ENCODE measurements at regions not wholly inside any gene's neighbourhood (a gene's known extent, or its start where the extent isn't known, plus 50 kb on each side); places are given as distances from the start of the nearest gene placed in this dataset.

- H3K4me3 ChIP-seq (ENCODE audit: low read depth, low read length), result no peak overlapping the region
- no peak overlapping the region for H3K27ac ChIP-seq (ENCODE audit: extremely low read depth, low read depth, low read length)
- H3K4me1 ChIP-seq (ENCODE audit: control insufficient read depth, insufficient read depth, low read length), result no peaks in the 10 kb centered on the region
- CTCF ChIA-PET, result no interaction called here
- H3K9me3 ChIP-seq (ENCODE audit: control insufficient read depth, insufficient read depth, low read depth, low read length), result no peaks in the 10 kb centered on the region
- no peak for TF ChIP-seq ZNF658 (tag by site-specific recombination; IDR thresholded peaks at IDR 0.05)
- no peak for TF ChIP-seq ZNF660 (tag by site-specific recombination; IDR thresholded peaks at IDR 0.05)
- no peak for TF ChIP-seq ZSCAN16 (tag by site-specific recombination; IDR thresholded peaks at IDR 0.05)
- no peak for TF ChIP-seq ZNF266 (tag by site-specific recombination; IDR thresholded peaks at IDR 0.05; ENCODE audit: low read depth)
- TF ChIP-seq KLF8 (tag by site-specific recombination; IDR thresholded peaks at IDR 0.05), result no peak
- TF ChIP-seq, protein P1, sequence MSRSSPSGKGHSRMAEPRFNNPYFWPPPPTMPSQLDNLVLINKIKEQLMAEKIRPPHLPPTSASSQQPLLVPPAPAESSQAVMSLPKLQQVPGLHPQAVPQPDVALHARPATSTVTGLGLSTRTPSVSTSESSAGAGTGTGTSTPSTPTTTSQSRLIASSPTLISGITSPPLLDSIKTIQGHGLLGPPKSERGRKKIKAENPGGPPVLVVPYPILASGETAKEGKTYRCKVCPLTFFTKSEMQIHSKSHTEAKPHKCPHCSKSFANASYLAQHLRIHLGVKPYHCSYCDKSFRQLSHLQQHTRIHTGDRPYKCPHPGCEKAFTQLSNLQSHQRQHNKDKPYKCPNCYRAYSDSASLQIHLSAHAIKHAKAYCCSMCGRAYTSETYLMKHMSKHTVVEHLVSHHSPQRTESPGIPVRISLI (tag by site-specific recombination; IDR thresholded peaks at IDR 0.05), result no peak
- TF ChIP-seq ZNF138 (tag by site-specific recombination; IDR thresholded peaks at IDR 0.05; ENCODE audit: borderline replicate concordance), result no peak
- TF ChIP-seq WT1 (tag by site-specific recombination; IDR thresholded peaks at IDR 0.05), result no peak
- TF ChIP-seq ZNF600 (tag by site-specific recombination; IDR thresholded peaks at IDR 0.05), result no peak
- no peak for TF ChIP-seq ZNF473 (tag by site-specific recombination; IDR thresholded peaks at IDR 0.05)
- no peak for TF ChIP-seq GLI2 (tag by site-specific recombination; IDR thresholded peaks at IDR 0.05; ENCODE audit: borderline replicate concordance, low read depth)
- TF ChIP-seq ZNF518A (tag by site-specific recombination; conservative IDR thresholded peaks at IDR 0.05; ENCODE audit: low read depth), result no peak
- TF ChIP-seq ZNF184 (tag by site-specific recombination; IDR thresholded peaks at IDR 0.05), result no peak
- TF ChIP-seq OSR2 (tag by site-specific recombination; IDR thresholded peaks at IDR 0.05), result no peak
- TF ChIP-seq ZNF391 (tag by site-specific recombination; IDR thresholded peaks at IDR 0.05; ENCODE audit: borderline replicate concordance, low read depth), result no peak
- no peak for TF ChIP-seq ZXDB (tag by site-specific recombination; IDR thresholded peaks at IDR 0.05)
- TF ChIP-seq ZNF10 (tag by site-specific recombination; IDR thresholded peaks at IDR 0.05), result no peak
- no peak for TF ChIP-seq RBAK (tag by site-specific recombination; IDR thresholded peaks at IDR 0.05)
- TF ChIP-seq HIC1 (tag by site-specific recombination; IDR thresholded peaks at IDR 0.05), result no peak
- no peaks in the 10 kb centered on the region for H3K36me3 ChIP-seq (ENCODE audit: control insufficient read depth in 2 of 2, insufficient read depth in 1 of 2, low read length in 2 of 2)
- POLR2A ChIA-PET, result no interaction called here
These were observed 223.3 kb upstream of the ZRANB2 start for GRCh38 chr1:71304125-71304524.

DNA sequence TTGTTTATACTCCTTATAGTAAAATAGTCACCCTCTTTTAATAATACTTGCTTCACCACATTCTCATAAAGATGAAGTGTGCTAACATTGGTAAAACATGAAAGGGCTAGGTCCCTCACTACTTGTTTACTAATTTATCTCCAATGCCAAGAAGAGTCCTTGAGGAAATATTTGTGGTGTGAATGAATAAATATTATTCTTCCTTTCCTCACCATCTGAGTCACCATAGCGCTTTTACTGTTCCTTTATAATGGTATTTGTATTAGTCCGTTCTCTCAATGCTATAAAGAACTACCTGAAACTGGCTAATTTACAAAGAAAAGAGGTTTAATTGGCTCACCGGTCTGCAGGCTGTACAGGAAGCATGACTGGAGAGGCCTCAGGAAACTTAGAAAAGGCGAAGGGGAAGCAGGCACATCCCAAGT, 222.8 kb upstream of the ZRANB2 start:
- Histone ChIP-seq H3K4me3 (ENCODE audit: low read depth, low read length) (no peak overlapping the region), H3K4me1 (ENCODE audit: control insufficient read depth, insufficient read depth, low read length) (no peaks in the 10 kb centered on the region), H3K27ac (ENCODE audit: extremely low read depth, low read depth, low read length) (no peak overlapping the region), H3K9me3 (ENCODE audit: control insufficient read depth, insufficient read depth, low read depth, low read length) (no peaks in the 10 kb centered on the region), H3K36me3 (ENCODE audit: control insufficient read depth in 2 of 2, insufficient read depth in 1 of 2, low read length in 2 of 2) (no peaks in the 10 kb centered on the region)
- POLR2A ChIA-PET, result no interaction called here
- CTCF ChIA-PET, result no interaction called here
- no peak for TF ChIP-seq ZNF274 (IDR thresholded peaks at IDR 0.05; ENCODE audit: low read length)
- no peak for TF ChIP-seq ZNF274 (tag by site-specific recombination; IDR thresholded peaks at IDR 0.05; ENCODE audit: borderline replicate concordance)
- TF ChIP-seq ZNF585B (tag by site-specific recombination; IDR thresholded peaks at IDR 0.05), result no peak
- TF ChIP-seq, protein P2, sequence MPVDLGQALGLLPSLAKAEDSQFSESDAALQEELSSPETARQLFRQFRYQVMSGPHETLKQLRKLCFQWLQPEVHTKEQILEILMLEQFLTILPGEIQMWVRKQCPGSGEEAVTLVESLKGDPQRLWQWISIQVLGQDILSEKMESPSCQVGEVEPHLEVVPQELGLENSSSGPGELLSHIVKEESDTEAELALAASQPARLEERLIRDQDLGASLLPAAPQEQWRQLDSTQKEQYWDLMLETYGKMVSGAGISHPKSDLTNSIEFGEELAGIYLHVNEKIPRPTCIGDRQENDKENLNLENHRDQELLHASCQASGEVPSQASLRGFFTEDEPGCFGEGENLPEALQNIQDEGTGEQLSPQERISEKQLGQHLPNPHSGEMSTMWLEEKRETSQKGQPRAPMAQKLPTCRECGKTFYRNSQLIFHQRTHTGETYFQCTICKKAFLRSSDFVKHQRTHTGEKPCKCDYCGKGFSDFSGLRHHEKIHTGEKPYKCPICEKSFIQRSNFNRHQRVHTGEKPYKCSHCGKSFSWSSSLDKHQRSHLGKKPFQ (tag by site-specific recombination; IDR thresholded peaks at IDR 0.05), result no peak
- no peak for TF ChIP-seq ZNF544 (tag by site-specific recombination; IDR thresholded peaks at IDR 0.05)
- no peak for TF ChIP-seq ZNF10 (tag by site-specific recombination; IDR thresholded peaks at IDR 0.05)
- no peak for TF ChIP-seq ZNF654 (tag by site-specific recombination; IDR thresholded peaks at IDR 0.05; ENCODE audit: low read depth)
- no peak for TF ChIP-seq ZSCAN5A (tag by site-specific recombination; IDR thresholded peaks at IDR 0.05)
- no peak for TF ChIP-seq ZNF223 (tag by site-specific recombination; IDR thresholded peaks at IDR 0.05)
